NCI-H82 treated with DMSO at 0.1 percent for 48 hours (cell line): ENCODE measurements at regions not wholly inside any gene's neighbourhood (a gene's known extent, or its start where the extent isn't known, plus 50 kb on each side); places are given as distances from the start of the nearest gene placed in this dataset.
"Not testable (repeated sequence)": the region's sequence is repeated elsewhere in the genome, so short reads cannot be mapped to it uniquely, and the experiment has no call there.

Experiments used
- DNase-seq: peaks from one replicate; lab custom pipeline; 2025; ENCODE audit not compliant: unreplicated experiment; lab: John Stamatoyannopoulos, UW

DNA sequence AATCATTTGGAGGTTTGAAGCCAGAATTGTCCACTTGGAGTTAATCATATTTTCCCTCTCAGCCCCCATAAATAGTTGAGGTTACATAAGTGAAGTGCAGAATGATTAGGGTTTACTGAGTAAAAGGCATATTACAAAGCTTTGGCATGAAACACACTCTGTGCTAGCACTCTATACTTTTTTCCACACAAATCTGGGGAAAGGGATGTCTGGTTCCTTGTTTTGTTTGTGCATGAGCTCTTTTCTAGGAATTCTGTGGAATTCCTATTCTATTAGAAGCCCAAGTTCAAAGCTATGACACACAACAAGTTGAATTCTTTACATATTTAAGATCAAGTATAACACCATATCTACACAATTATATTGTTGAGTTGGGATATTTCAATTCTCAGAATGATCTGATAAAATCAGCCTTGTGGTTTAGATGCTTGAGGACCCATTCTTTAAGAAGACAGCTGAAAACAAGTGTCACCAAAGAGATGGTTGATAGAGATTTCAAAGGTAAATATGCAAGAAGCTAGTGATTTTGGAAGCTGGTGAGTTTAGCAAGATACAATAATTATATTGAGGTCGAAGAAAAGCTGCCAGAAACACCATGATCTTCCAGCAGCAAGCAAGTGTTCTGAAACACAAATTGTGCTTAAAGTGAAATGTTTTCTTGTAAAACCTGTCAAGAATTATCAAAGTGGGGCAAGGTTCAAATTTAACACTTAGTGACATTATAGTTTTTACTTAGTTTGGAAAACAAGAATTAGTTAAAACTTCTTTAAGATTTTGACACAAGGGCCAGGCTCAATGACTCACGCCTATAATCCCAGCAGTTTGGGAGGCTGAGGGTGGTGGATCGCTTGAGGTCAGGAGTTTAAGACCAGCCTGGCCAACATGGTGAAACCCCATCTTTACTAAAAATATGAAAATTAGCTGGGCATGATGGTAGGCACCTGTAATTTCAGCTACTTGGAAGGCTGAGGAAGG, 122.6 kb downstream of the INHBA start:
- no peak for DNase-seq

DNA sequence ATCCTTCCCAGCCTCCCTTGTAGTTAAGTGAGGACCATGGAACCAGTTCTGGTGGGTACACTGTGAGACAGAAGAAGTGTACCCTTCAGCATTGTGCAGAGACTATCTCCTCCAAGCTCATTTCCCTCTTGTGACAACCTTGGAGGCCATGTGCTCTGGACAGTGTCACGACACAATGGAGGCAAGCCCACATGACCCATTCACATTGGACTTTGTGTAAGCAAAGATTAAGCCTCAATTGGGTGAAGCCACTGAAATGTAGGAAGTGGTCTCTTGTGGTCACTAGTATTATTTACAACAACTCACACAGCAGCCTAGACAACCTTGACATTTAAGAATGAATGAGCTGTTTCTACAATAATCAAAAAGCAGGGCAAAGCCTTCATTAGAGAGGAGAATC, 124.2 kb downstream of the INHBA start:
- no peak for DNase-seq

DNA sequence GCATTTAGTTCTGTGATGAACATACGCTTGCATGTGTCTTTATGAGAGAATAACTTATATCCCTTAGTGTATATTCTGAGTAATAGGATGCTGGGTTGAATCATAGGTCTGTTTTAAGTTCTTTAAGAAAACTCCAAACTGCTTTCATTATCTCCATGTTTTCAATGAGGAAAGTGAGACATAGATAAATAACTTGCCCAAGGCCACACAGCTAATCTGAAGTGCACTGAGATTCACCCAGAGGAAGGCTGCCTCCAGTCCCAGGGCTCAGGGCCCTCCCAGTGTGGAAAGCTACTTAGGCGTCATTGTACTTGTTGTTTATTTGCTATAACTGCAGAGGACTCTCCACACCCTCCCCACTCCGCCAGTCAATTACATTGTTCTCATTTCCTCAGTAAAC, 126.7 kb downstream of the INHBA start:
- no peak for DNase-seq

DNA sequence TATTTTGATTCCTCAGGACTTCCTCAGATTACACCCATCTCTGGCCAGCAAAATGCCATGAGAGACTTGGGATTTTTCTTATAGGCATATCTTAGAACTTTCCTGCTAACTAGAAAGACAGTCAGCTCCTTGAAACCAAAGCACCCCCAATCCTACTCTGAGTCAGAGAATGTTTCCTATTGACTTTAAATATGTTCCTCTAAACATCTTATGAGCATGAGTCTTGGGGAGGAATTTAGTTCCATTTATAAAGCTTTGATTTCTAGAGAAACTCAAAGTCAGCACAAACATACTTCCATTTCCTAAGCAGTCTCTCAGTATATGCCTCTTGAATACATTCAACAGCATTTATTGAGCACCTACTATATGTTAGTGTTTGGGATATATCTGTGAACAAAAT, 128.5 kb downstream of the INHBA start:
- DNase-seq: no peak

DNA sequence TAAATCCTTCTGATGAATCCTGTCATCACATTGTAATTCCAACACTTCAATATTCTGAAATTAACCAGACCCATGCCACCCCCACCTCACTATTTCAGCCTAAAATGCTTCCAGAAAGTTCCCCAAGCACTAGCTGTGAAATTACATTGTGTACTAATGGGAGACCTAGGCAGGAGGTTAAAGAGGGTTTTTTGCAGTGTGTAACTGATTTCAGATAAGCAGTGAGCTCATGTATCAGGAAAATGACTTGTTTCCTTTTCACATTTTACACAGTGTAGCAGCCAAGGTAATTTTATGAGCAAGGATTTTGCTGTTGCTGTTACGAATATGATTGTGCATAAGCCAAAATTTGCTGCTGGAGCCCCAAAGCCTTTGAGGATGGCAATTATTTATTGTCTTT, 129.0 kb downstream of the INHBA start:
- no peak for DNase-seq

DNA sequence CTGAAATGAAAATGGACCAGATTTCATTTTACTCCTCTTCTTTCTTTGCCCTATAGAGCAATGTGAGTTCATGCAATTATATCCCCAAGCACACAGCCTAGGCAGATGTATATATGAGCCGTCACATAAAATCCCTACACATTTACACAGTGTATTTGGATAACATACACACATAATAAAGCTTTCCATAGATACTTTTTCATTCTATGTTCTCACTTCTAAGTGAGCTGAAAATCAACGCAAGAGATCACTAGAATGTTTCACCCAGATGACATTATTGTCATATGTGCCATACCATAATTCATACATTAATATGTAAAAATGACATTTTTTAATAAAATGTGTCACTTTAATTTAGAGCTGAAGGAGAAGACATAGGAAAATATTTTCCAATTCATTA, 129.4 kb downstream of the INHBA start:
- DNase-seq: no peak

DNA sequence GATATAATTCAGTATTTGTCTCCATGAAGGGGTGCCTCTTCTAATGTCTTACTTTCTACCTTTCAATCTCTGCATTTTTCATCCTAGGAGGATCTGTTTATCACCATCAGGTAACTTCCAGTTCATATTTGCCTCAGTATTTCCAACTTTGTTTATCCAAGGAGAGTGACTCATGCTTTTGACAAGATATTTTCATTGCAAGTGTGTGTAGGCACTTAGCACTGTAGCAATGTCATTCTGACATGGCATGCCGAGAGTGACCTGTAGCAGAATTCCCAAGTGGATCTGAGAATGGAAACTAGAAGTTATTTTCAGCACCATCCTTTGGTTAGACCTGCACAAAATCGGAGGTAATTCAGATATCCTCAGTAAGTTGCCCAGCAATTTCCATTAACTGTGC, 129.9 kb downstream of the INHBA start:
- no peak for DNase-seq

DNA sequence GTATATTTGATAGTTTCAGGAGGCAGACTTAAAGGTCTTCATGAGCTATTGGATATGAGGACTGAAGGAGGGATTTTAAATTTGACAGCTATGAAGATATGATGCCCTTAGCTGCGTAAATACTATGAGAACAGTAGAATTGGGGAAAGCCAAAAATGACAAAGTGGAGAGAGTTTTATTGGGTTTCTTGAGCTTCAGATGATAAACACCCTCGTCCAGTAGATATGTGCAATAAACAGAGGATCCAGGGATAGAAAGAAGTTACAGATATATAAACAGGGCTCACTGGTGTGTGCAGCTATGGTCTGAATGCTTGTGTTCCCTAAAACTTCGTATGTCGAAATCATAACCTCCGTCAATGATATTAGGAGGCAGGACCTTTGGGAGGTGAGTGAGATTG, 131.3 kb downstream of the INHBA start:
- no peak for DNase-seq

DNA sequence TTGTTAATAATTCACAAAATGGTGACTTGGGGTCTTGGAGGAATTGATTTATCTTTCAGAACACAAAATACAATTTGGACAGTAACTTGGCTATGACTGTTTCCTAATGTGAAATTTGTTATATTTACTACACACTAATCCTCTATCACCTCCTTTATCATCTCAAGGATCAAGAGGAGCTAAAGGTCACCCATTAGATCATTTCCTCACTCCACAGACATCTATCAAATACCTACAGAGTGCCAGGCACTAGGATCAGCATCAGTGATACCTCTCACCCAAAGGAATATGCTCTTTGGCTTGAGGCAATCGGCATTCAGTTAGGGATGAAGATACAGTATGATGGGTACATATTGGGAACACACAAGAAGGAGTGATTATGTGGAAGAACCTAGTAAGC, 132.1 kb downstream of the INHBA start:
- no peak for DNase-seq

DNA sequence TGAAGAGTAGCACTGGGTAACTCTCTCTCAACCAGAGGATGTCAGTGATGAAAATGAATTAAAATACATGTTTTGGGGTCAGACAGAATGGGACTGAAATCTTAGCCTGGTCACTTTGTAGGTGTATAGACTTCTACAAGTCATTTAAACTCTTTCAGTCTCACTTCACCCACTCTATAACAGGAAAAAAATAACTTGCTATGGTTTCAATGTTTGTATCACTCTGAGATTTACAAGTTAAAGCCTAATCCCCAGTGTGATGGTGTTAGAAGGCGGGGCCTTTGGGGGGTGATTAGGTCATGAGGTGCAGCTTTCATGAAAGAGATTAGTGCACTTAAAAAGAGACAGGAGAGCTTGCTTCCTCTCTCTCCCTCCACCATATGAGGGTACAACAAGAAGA, 134.8 kb downstream of the INHBA start:
- DNase-seq: no peak

DNA sequence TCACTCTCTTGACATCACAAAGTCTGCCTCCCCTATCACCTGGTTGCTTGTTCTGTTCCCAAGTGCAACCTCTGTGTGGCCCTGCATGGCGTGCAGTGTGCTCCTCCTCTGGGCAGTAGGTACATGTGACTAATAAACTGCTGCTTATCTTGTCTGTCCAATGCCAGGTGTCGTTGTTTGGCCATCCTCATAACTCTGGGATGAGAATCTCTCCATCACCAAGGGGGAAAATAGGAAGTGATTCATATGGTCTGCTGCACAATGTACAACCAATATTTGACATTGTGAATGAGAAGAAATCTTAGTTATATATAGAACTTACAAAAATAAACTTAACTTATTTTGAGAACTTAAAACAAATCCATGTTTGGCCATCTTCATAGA, 135.2 kb downstream of the INHBA start:
- DNase-seq: no peak

DNA sequence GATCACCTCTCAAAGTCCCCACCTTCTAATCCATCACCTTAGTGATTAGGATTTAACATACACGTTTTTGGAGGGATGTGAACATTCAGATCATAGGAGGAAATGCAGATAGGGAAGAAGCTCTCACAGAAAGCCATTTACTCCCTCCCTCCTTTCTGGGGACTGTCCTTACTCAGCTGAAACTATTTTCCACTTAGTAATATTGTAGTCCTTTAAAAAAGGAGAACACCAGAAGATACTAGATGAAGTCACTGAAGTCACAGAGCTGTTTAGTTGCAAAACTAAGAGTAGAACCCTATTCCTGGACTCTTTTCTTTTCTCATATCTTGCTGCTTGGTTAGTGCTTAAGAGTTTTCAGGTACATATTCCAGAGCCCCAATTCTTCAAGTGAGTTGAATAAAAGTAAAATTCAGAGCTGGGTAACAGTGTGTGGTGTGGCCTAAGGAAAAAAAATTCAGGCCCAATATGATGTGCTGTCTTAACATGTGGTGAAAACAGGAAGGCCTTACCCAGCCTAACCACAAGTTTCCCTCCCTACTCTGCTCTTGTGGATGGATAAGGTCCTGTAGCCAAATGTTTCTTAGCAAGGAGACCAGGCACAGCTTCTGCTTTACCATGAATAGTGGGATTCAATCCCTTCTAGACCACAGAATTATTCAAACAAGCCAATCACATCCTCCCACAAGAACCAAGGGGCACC, 135.7 kb downstream of the INHBA start:
- DNase-seq: no peak

DNA sequence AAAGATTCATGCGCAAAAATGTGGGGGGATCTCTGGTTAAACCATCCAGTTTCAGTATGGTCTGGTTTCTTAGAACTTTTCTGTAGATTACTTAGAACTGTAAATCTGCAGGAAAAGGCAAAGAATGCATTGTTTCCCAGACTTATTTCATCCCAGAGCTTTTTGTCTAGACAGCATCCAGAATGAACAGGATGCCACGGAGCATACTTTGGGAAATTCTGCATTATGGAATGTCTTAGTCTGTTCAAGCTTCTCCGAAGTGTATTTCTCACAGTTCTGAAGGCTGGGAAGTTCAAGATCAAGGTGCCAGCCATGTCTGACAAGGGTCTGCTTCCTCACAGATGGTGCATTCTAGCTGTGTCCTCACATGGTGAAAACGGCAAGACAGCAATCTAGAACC, 136.3 kb downstream of the INHBA start:
- DNase-seq: no peak

DNA sequence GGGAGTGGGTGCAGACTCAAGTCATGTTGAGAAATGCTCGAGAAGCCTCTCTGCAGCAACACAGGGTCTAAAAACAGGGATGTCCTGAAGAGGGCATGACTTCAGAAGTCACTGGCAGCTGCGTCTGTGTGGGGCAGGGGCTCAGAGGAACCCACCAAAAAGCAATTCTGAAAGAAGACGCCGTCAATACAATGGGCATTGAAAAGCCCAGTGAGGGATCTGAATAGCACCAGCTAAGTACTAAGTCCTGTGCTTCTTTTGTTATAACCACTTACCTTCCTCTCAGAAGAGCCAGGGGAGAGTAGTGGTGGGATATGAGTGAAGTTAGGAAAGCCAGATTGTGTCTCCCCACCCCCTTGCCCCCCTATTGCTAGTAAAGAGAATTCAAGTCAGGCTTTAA, 137.2 kb downstream of the INHBA start:
- DNase-seq: no peak

DNA sequence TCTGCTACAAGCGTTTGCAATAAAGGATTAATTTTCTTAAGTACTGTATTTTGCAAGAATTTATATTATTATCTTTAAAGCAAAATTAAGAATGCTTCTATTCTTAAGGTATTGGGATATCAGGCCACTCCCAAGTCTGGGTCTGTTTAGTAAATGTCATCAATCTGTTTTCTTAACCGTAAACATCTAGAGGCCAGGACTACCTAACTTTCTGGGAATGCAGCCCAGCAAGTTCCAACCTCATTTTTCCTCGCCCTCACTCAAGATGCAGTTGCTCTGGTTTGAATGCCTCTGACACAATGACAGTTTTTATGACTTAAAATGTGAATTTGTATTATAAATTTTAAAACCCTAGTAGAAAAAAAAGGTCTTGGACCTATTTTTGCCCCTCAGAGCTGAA, 143.5 kb downstream of the INHBA start:
- no peak for DNase-seq

DNA sequence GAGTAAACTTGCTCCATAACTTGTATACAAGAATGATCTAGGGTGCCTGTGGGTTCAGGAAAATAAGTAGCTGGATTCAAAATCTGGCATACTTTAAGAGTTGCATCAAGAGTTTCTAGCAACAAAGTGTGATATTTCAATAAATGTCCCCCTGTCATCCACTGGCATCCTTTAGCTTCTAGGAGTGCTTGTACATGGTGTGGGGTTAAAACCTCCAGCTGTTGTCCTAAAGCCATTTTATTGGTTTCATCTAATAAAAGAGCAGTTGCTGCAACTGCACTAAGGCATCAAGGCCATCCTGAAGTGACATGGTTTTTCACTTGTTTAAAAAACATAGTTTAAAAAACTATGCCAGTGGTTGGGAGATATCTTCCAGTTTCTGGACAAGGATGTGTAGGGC, 148.4 kb downstream of the INHBA start:
- no peak for DNase-seq

DNA sequence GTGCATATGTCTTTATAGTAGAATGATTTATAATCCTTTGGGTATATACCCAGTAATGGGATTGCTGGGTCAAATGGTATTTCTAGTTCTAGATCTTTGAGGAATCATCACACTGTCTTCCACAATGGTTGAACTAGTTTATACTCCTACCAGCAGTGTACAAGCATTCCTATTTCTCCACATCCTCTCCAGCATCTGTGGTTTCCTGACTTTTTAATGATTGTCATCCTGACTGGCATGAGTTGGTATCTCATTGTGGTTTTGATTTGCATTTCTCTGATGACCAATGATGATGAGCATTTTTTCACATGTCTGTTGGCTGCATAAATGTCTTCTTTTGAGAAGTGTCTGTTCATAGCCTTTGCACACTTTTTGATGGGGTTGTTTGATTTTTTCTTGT, 152.8 kb downstream of the INHBA start:
- DNase-seq: not testable (repeated sequence)

DNA sequence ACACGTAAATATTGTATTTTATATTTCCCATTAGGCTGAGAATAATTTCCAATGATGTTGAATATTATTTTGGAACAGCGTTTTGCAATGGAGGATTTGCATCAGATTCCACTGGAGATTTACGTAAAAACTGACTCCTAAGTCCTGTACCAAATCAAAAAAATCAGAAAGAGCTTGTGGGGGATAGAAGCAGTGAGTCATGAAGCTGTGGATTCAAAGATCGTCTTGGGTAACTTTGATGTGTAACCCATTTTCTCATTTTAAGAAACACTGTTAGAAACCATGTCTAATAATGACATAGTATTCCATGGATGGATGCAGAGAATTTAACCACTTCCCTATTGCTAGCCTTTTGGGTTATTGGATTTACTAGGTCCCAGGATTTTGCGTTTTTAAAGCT, 158.6 kb downstream of the INHBA start:
- DNase-seq: no peak

DNA sequence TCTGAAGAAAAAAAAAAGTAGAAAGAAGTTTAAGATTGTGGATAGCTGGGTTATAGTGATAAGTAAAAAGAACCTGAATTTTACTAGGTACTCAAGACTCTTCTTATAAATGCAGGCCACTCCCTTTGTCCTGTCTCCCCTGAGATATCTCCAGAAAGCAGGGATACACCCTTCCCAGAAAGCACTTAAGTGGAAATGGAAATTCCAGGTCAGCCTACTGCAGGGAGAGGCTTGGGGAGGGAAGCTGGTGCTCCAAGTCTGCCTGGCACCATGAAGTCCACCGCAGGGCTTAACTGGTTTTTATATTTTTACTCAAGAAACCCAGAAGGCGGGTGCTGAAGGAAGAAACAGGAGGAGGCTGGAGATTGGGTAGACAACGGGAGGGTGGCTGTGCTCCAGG, 162.3 kb downstream of the INHBA start:
- DNase-seq: no peak

DNA sequence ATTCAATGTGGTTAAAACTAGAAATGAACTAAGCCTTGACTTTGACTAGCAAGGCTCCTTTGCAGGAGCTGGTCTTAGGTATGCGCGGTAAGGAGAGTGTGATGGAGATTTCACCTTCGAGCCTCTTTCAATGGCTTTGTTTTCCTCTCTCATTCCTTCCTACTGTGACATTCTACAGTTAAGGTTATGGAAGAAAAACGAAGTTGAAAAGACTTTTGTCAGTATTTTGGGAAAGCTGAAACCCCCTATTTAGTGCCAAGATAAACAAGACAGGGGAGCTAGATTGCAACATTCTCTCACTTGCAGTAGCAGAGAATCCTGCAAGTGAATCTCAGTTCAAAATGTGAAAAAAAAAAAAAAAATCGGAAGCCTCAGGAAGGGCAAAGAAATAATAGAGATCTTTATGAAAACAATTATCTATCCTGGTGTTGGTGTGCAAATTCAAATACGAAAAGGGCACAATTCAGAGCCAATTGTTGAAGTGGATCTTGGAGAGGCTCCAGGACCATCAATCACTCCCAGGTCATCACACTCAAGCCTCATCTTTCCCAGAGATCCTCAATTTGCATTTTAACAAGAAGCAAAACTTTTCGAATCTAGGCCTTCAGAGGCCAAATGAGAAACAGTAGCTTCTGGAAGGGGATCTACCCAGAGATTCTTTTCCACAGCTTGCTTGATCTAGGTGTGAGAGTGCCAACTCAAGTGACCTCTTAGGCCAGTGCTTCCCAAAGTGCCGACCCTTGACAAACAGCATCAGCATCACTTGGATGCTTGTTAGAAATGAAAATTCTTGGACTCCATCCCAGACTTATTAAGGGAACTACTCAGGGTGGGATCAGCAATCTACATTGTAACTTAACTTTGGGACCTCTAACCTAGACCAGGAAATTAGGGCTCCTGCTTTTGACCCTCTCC, 163.8 kb downstream of the INHBA start:
- no peak for DNase-seq

DNA sequence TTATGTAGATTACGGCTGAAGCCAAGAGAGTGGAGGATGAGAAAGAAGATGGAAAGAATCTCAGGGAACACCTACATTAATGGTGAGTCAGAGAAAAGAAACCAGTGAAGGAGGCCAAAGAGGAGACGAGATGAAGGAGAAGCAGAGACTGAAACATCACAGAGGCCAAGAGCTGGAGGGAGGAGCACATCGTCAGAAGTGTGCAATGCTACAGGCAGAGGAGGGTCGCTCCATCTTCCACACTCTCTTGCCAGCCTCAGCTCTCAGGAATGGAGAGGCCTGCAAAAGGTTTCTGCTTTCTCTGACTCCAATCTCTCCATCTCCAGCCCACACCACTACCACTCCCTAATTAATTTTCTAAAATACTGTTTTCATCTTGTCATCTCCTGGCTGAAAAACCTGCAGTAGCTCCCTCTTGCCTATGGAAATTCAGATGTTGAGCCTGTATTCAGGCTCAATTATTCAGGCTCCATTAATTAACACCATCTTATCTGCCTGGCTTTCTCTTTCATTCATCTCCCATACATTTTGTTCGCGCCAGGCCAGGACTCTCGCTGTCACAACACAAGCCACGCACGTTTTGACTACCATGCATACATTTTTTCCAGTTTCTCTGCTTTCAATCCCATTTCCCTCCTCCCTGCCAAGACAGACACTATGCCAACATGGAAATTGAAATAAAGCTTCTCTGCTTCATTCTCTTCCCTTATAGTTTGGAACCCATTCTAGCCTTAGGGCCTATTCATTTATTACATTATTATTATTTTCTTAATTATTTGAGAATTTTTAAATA, 165.8 kb downstream of the INHBA start:
- no peak for DNase-seq
